GM21526 (cell line): ENCODE measurements at regions not wholly inside any gene's neighbourhood (a gene's known extent, or its start where the extent isn't known, plus 50 kb on each side); places are given as distances from the start of the nearest gene placed in this dataset.
"Not testable (repeated sequence)": the region's sequence is repeated elsewhere in the genome, so short reads cannot be mapped to it uniquely, and the experiment has no call there.

Experiments used
- ATAC-seq: cut with Tn5 transposase; IDR thresholded peaks from one replicate; pipeline ENCODE4 v1.9.1; 2021; ENCODE audit warnings: moderate library complexity; ENCODE audit not compliant: unreplicated experiment, low FRiP score

GRCh38 chr5:174880412-174881200 lies 156.2 kb downstream of the MSX2 start:
- ATAC-seq = not testable (repeated sequence)

GRCh38 chr5:174877987-174878386 lies 153.6 kb downstream of the MSX2 start:
- ATAC-seq = no peak

DNA sequence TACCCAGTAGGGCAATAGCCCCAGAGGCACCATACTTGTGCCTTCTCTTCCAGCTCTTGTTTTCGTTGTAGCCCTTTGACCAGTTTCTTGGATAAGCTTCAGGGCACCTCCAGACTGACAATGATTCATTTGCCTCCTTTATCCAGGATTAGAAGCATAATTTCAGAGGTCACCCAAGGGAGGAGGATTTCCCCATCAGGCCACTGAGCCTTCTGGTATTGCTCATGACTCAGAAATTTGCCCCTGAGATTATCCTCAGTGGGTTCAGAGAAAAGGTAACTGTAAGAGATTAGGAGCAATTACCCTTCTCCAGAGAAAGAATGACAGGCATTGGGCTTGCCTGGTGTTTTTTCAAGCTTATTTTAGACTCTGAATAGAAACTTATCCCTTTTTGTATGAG lies 147.9 kb downstream of the MSX2 start:
- no peak for ATAC-seq

DNA sequence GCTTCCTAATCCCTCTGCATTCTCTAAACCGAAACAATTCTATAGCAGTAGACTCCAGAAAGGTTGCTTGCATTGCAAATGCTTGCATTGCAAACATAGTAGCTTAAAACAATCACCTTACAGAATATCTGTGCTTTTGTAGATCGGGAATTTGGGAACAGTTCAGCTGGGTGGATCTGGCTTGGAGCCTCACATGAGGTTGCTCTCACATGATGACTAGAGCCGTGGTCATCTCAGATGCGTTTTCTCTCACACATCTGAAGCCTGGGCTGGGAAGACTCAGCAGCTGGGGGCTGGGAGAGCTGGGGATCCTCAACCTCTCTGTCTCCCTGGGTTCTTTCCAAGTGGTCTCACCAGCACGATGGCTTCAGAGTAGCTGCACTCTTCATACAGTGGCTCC lies 127.8 kb downstream of the MSX2 start:
- ATAC-seq = no peak

DNA sequence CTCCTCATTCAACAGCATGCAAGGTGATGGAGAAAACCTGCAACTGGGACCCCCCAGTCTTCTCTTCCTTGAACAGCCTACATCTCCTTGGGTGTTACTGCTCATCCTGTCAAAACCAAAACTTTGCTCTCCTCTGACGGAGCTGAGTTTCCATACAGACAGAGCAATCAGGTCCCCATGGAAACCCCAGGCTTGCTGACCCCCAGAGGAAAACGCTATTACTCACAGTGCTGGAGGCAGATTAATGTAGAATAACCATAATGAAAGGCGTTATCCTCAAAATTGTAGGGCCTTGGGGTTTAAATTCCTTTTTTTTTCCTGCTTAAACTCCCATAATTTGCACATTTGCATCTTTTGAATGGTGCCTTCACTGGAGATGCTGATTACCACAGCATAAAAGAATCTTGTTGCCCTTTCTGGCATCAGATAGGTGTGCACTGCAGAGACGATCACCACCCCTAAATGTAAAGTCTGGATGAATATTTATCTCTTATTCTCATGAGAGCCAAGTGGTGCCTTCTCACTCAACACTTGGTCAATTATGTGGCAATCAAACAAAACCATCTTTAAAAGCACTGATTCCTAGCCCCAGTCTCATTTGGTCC lies 126.3 kb downstream of the MSX2 start:
- no peak for ATAC-seq

DNA sequence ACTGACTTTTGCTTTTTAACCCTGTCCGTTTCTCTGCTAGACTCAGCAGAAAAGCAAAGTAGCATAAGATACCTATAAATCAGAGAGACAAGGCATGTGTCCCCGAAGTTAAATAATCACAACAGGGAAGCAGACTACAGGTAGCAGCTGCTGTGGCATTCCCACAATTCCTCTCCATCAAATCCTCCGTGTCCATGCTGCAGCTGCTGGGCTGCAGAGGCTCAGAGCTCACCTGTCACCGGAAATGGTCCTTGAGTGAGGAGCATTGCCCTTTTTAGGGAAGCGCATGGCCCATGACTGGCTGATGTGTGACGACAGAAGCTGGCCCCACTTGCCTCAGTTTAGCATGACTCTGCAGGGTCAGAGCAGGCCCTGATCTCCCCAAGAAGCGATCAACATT lies 125.0 kb downstream of the MSX2 start:
- ATAC-seq = no peak

GRCh38 chr5:174844971-174845370 lies 120.6 kb downstream of the MSX2 start:
- no peak for ATAC-seq

DNA sequence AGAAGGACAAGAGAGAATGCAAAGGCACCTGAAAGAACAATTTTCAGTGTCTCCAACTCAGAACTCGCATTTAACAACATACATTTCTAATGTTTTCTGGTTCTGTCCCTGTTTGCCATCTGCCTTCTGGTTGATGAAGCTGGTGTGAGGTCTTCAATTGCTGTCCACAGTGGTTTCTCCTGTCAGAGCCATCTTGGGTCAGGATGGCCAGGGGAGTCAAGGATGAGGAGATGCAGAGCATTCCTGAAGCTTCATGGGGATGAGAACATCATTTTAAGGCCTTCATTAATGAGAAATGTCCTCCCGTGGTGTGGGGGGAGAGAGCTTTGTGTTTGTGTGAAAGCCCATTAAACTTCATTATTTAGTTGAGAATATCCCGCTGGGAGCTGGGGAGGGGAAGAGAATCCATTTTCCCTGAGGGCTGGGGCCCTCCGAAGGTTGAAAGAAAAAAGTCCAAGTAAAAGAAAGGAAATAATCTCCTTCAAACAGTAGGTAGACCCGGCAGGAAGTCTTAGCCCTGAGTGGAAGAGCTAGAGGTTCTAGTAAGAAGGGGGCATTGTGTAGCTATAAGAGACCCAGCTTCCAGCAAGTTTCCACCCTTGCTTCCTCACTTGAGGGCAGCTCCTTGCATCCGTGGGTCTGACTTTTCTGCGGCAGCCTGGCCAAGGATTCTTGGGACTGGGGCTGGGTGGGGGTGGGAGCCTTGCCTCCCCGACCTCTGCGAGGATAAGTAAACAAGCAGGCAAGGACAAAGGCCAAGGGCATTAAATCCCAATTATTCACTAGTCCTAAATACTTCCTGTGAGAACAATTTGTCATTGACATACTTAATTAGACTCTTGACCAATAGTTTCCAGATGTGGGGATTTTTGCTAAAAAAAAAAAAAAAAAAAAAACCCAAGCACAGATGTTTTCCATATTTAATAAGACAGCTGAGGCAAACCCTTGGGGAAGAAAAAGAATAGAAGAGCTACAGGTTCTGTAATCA lies 119.2 kb downstream of the MSX2 start:
- no peak for ATAC-seq

GRCh38 chr5:174840435-174840834 lies 116.1 kb downstream of the MSX2 start:
- no peak for ATAC-seq

DNA sequence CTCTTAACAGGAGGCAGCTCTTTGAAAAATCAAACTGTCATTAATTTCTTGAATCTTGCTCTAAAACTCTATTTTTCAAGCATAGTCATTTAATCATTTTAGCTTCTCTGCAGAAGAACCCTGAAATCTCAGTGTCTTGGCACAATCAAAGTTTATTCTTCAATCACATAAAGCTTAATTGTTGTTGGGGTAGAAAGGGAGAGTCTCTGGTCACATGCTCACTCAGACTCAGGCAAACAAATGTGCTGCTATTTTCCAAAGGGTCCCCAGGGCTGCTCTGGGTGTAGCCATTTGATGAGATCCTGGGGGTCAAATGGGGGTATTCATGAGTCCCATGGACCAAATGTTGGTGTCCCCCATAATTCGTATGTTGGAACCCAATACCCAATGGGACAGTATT lies 114.8 kb downstream of the MSX2 start:
- no peak for ATAC-seq

GRCh38 chr5:174837919-174838902 lies 113.8 kb downstream of the MSX2 start:
- no peak for ATAC-seq

GRCh38 chr5:174834081-174834480 lies 109.7 kb downstream of the MSX2 start:
- ATAC-seq = no peak

GRCh38 chr5:174832811-174833210 lies 108.4 kb downstream of the MSX2 start:
- peak; percentile 52 for ATAC-seq

GRCh38 chr5:174832025-174832424 lies 107.6 kb downstream of the MSX2 start:
- no peak for ATAC-seq

- ATAC-seq = no peak
Observed at GRCh38 chr5:174831031-174831660, 106.8 kb downstream of the MSX2 start.

- no peak for ATAC-seq
Observed at GRCh38 chr5:174829511-174829864, 105.1 kb downstream of the MSX2 start.

DNA sequence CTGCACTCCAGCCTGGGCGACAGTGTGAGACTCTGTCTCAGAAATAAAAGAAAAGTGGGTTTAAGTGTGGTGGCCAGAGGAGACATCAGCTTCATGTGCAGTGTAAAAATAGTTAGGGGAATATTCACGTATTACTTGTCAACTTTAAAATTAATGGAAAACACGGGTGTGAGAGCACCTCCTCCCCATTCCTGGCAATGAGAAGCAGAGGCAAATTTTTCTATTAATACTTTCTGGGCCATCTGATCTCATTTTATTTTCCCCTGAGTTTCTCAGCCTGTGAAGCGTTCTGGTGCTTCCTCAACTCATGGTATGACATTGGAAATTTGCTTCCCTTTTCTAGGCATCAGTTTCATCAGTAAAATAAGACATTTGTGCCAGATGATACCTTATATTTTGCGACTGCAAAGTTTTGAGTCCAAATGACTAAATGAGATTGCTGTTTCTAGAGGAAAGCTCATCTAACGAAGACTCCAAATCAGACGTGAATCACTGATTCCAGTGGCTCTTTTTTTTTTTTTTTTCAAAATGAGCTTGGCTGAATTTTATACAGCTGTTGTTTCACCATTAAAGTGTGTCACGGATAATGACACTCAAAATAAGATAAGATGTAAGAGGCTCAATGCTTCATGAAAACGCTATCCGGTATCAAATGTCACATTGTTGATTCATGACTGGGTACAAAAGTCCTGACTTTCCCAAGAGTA lies 104.6 kb downstream of the MSX2 start:
- ATAC-seq = no peak

- no peak for ATAC-seq
Observed at GRCh38 chr5:174827558-174827957, 103.2 kb downstream of the MSX2 start.

DNA sequence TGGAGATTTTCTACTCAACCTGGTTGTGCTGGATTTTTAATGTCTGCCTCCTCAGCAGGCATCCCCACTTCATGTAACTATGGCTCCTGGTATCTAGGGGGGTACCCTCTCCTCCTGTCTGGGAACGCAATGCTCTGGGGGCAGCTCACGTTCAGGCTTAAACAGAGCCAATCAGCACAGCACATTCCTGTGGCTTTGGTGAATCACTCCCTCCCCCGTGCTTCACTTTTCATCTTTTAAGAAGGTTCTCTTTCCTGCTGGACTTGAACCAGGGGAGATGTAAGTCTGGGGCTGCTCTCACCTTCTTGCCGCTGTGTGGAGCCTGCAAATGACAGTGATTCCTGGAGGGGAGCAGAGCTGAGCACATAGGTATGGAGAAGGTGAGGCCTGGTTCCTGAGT lies 101.2 kb downstream of the MSX2 start:
- ATAC-seq = no peak
